Neural progenitor cell (in vitro differentiated cells): ENCODE measurements at regions not wholly inside any gene's neighbourhood (a gene's known extent, or its start where the extent isn't known, plus 50 kb on each side); places are given as distances from the start of the nearest gene placed in this dataset.
A peak's percentile ranks its signal among the peaks of the same experiment; 100 is the strongest.

ENCODE experiments used
- DNase-seq: peaks from one replicate; pipeline ENCODE4 v3.0.0-alpha.2; 2016; ENCODE audit warnings: low spot score
- H2AFZ ChIP-seq: fragments of 200-600 bp; sonication (generic); replicated peaks from 2 replicates; pipeline ENCODE4 v1.6.1; 2016; ENCODE audit warnings: antibody characterized with exemption
- H3F3A ChIP-seq: fragments of 200-600 bp; sonication (generic); 2 replicates; pipeline ENCODE4 v1.6.1; 2016; ENCODE audit warnings: antibody characterized with exemption, low read depth
- H3K27ac ChIP-seq: fragments of 200-600 bp; sonication (generic); 2 replicates; pipeline ENCODE4 v1.5.1; 2016; ENCODE audit warnings: mild to moderate bottlenecking
- H3K27me3 ChIP-seq: fragments of 200-600 bp; sonication (generic); 2 replicates; pipeline ENCODE4 v1.6.1; 2016; ENCODE audit warnings: mild to moderate bottlenecking, moderate library complexity
- H3K36me3 ChIP-seq: fragments of 200-600 bp; sonication (generic); 2 replicates; pipeline ENCODE4 v1.5.1; 2016
- H3K4me1 ChIP-seq: fragments of 200-600 bp; sonication (generic); 2 replicates; pipeline ENCODE4 v1.6.1; 2016; ENCODE audit warnings: mixed run types
- H3K4me2 ChIP-seq: fragments of 200-600 bp; sonication (generic); 2 replicates; pipeline ENCODE4 v1.6.1; 2016
- H3K4me3 ChIP-seq: fragments of 200-600 bp; sonication (generic); 2 replicates; pipeline ENCODE4 v1.5.1; 2016
- H3K79me2 ChIP-seq: fragments of 200-600 bp; sonication (generic); 2 replicates; pipeline ENCODE4 v1.6.1; 2016; ENCODE audit warnings: low read depth
- H3K9ac ChIP-seq: fragments of 200-600 bp; sonication (generic); 2 replicates; pipeline ENCODE4 v1.6.1; 2016
- H3K9me3 ChIP-seq: fragments of 200-600 bp; sonication (generic); 2 replicates; pipeline ENCODE4 v1.5.1; 2016; ENCODE audit warnings: low read depth
- H4K20me1 ChIP-seq: fragments of 200-600 bp; sonication (generic); 2 replicates; pipeline ENCODE4 v1.6.1; 2016; ENCODE audit warnings: low read depth
- H3K27ac Mint-ChIP-seq: 3 replicates; pipeline ENCODE4 v1.8.0; 2021; ENCODE audit warnings: mixed read lengths
- H3K27me3 Mint-ChIP-seq: 2 replicates; pipeline ENCODE4 v1.8.0; 2022; ENCODE audit warnings: low read depth, mild to moderate bottlenecking, inconsistent platforms, moderate library complexity, mixed read lengths; ENCODE audit not compliant: insufficient read depth
- H3K36me3 Mint-ChIP-seq: 3 replicates; pipeline ENCODE4 v1.8.0; 2021; ENCODE audit warnings: mixed read lengths
- H3K4me1 Mint-ChIP-seq: 3 replicates; pipeline ENCODE4 v1.8.0; 2021; ENCODE audit warnings: mixed read lengths
- H3K4me3 Mint-ChIP-seq: 3 replicates; pipeline ENCODE4 v1.8.0; 2021; ENCODE audit warnings: mild to moderate bottlenecking, moderate library complexity, mixed read lengths
- H3K9me3 Mint-ChIP-seq: 3 replicates; pipeline ENCODE4 v1.8.0; 2020; ENCODE audit warnings: mixed read lengths
- CTCF ChIP-seq: fragments of 200-600 bp; sonication (generic); IDR thresholded peaks from 2 replicates; pipeline ENCODE4 v1.5.1; 2017; ENCODE audit warnings: antibody characterized with exemption, mild to moderate bottlenecking
- EZH2 ChIP-seq: fragments of 200-600 bp; sonication (generic); IDR thresholded peaks from 2 replicates; pipeline ENCODE4 v1.6.1; 2017; ENCODE audit warnings: antibody characterized with exemption, mild to moderate bottlenecking, moderate library complexity
- EZH2phosphoT487 ChIP-seq: fragments of 200-600 bp; sonication (generic); IDR thresholded peaks from 2 replicates; pipeline ENCODE4 v1.6.1; 2017; ENCODE audit warnings: antibody characterized with exemption

GRCh38 chr13:104002216-104002615 lies 936.0 kb upstream of the SLC10A2 start:
- DNase-seq = no peak
- no peak overlapping the region for H3K4me2 ChIP-seq
- peaks cover 8% of the 10 kb centered on the region for H3K4me1 ChIP-seq
- no peak overlapping the region for H3K9ac ChIP-seq
- H3K79me2 ChIP-seq = no peaks in the 10 kb centered on the region
- H4K20me1 ChIP-seq = no peaks in the 10 kb centered on the region
- Mint-ChIP-seq H3K4me1 (peaks cover 15% of the 10 kb centered on the region), H3K36me3 (no peaks in the 10 kb centered on the region), H3K27ac (no peak overlapping the region), H3K27me3 (no peaks in the 10 kb centered on the region), H3K9me3 (no peaks in the 10 kb centered on the region), H3K4me3 (no peak overlapping the region)
- no peaks in the 10 kb centered on the region for H3K9me3 ChIP-seq
- H3K27me3 ChIP-seq = no peaks in the 10 kb centered on the region
- H3K36me3 ChIP-seq = no peaks in the 10 kb centered on the region
- no peak overlapping the region for H3K27ac ChIP-seq
- peak overlapping the region; percentile 53 for H2AFZ ChIP-seq
- no peak for TF ChIP-seq EZH2
- no peaks in the 10 kb centered on the region for H3F3A ChIP-seq
- H3K4me3 ChIP-seq = no peak overlapping the region

GRCh38 chr13:104001766-104002165 lies 935.5 kb upstream of the SLC10A2 start:
- no peaks in the 10 kb centered on the region for H3K27me3 Mint-ChIP-seq

GRCh38 chr13:103996733-103997132 lies 930.5 kb upstream of the SLC10A2 start:
- Histone ChIP-seq H3K4me2 (no peak overlapping the region), H3F3A (no peaks in the 10 kb centered on the region), H3K4me3 (no peak overlapping the region), H3K9me3 (no peaks in the 10 kb centered on the region), H3K9ac (no peak overlapping the region), H3K36me3 (no peaks in the 10 kb centered on the region), H3K4me1 (no peaks in the 10 kb centered on the region), H2AFZ (no peak overlapping the region), H3K27me3 (no peaks in the 10 kb centered on the region), H3K27ac (no peak overlapping the region), H4K20me1 (no peaks in the 10 kb centered on the region), H3K79me2 (no peaks in the 10 kb centered on the region)
- H3K27ac Mint-ChIP-seq = no peak overlapping the region
- DNase-seq = no peak
- H3K4me3 Mint-ChIP-seq = no peak overlapping the region
- peaks cover 2% of the 10 kb centered on the region for H3K27me3 Mint-ChIP-seq
- H3K36me3 Mint-ChIP-seq = no peaks in the 10 kb centered on the region
- no peak for TF ChIP-seq EZH2
- TF ChIP-seq CTCF = no peak
- TF ChIP-seq EZH2phosphoT487 = no peak
- H3K4me1 Mint-ChIP-seq = peaks cover 2% of the 10 kb centered on the region
- peaks cover 7% of the 10 kb centered on the region for H3K9me3 Mint-ChIP-seq

More at GRCh38 chr13:104001766-104002165, 935.5 kb upstream of the SLC10A2 start:
- no peak overlapping the region for H3K4me3 Mint-ChIP-seq
- peak overlapping the region; percentile 53 for H2AFZ ChIP-seq
- peaks cover 5% of the 10 kb centered on the region for H3K4me1 ChIP-seq
- H3K4me3 ChIP-seq = no peak overlapping the region
- H3F3A ChIP-seq = no peaks in the 10 kb centered on the region
- H3K27ac Mint-ChIP-seq = no peak overlapping the region
- no peak for TF ChIP-seq EZH2phosphoT487
- TF ChIP-seq CTCF = no peak
- TF ChIP-seq EZH2 = no peak
- H3K9me3 Mint-ChIP-seq = no peaks in the 10 kb centered on the region
- H3K27ac ChIP-seq = no peak overlapping the region
- no peaks in the 10 kb centered on the region for H3K36me3 ChIP-seq
- H3K4me1 Mint-ChIP-seq = peaks cover 13% of the 10 kb centered on the region
- H3K79me2 ChIP-seq = no peaks in the 10 kb centered on the region
- no peaks in the 10 kb centered on the region for H3K36me3 Mint-ChIP-seq
- no peak overlapping the region for H3K9ac ChIP-seq
- H4K20me1 ChIP-seq = no peaks in the 10 kb centered on the region
- no peak overlapping the region for H3K4me2 ChIP-seq
- H3K9me3 ChIP-seq = no peaks in the 10 kb centered on the region
- no peaks in the 10 kb centered on the region for H3K27me3 ChIP-seq
- no peak for DNase-seq

GRCh38 chr13:103983948-103984347 lies 917.7 kb upstream of the SLC10A2 start:
- no peaks in the 10 kb centered on the region for H3K36me3 ChIP-seq
- no peaks in the 10 kb centered on the region for H3K79me2 ChIP-seq
- no peak overlapping the region for H3K27ac Mint-ChIP-seq
- no peaks in the 10 kb centered on the region for H3K9me3 ChIP-seq
- no peaks in the 10 kb centered on the region for H3K4me1 Mint-ChIP-seq
- TF ChIP-seq CTCF = no peak
- no peak overlapping the region for H2AFZ ChIP-seq
- no peak overlapping the region for H3K4me2 ChIP-seq
- no peaks in the 10 kb centered on the region for H3F3A ChIP-seq
- H3K27me3 ChIP-seq = no peaks in the 10 kb centered on the region
- no peaks in the 10 kb centered on the region for H3K4me1 ChIP-seq
- H3K9ac ChIP-seq = no peak overlapping the region
- no peak overlapping the region for H3K4me3 ChIP-seq
- no peaks in the 10 kb centered on the region for H3K36me3 Mint-ChIP-seq
- peaks cover 2% of the 10 kb centered on the region for H3K9me3 Mint-ChIP-seq
- no peak overlapping the region for H3K4me3 Mint-ChIP-seq
- H4K20me1 ChIP-seq = no peaks in the 10 kb centered on the region
- no peak overlapping the region for H3K27ac ChIP-seq
- H3K27me3 Mint-ChIP-seq = no peaks in the 10 kb centered on the region
- no peak for DNase-seq
